ENCODE measurements at regions not wholly inside any gene's neighbourhood (a gene's known extent, or its start where the extent isn't known, plus 50 kb on each side); places are given as distances from the start of the nearest gene placed in this dataset.

DNA sequence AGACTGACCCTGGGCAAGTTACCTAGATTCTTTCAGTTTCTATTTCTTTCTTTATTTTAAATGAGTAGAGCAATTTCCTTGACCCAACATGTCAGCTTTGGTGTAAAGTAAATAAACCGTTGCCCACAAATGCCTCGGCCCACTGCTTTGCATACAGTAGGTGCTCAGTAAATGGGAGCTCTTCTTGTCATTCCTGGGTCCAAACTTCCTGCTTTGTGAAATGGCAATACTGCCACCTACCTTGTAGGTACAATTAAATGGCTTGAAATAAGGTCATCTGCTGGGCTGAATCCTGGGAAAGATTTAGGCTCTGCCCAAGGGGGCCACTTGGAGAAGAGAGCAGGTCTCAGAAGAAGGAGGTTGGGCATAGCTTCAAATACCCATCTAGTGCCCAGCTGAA is 253.0 kb downstream of the HS3ST3B1 start:
- no peak overlapping the region for H3K27ac ChIP-seq

DNA sequence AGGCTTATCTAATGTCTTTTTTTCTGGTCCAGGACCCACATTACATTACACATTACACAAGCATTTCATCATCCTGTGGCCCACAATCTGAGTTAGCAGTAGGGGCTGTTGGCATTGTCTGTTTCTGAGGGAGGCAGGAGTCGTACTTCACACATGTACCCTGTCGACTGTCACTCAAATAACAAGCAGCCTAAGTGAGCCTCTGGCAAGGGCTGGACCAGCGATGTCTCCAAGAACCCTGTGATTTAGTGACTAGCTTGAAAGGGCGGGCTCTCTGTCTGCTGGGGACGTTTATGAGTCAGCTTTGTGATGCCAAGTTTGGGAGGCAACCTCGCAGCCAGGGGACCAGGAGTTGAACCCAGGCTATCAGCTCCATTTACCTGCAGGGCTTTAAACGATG is 251.4 kb downstream of the HS3ST3B1 start:
- DNase-seq = no peak
- TF ChIP-seq, protein P1, sequence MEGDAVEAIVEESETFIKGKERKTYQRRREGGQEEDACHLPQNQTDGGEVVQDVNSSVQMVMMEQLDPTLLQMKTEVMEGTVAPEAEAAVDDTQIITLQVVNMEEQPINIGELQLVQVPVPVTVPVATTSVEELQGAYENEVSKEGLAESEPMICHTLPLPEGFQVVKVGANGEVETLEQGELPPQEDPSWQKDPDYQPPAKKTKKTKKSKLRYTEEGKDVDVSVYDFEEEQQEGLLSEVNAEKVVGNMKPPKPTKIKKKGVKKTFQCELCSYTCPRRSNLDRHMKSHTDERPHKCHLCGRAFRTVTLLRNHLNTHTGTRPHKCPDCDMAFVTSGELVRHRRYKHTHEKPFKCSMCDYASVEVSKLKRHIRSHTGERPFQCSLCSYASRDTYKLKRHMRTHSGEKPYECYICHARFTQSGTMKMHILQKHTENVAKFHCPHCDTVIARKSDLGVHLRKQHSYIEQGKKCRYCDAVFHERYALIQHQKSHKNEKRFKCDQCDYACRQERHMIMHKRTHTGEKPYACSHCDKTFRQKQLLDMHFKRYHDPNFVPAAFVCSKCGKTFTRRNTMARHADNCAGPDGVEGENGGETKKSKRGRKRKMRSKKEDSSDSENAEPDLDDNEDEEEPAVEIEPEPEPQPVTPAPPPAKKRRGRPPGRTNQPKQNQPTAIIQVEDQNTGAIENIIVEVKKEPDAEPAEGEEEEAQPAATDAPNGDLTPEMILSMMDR (IDR thresholded peaks at IDR 0.05) = no peak
- no peak for TF ChIP-seq POLR2A (IDR thresholded peaks at IDR 0.05)
- Histone ChIP-seq H3K27me3 (no peaks in the 10 kb centered on the region), H3K4me3 (replicated peaks in 1 of 3) (no peak overlapping the region), H3K4me1 (no peaks in the 10 kb centered on the region), H3K9me3 (no peaks in the 10 kb centered on the region), H3K36me3 (no peaks in the 10 kb centered on the region), H3K27ac (no peak overlapping the region)
- WGBS, 2 donors = 71 to 79% methylated on average over 7 of the region's 7 CpGs
- intact Hi-C loops (cut with DNase I) = no loop called here

More for the DNA sequence above, 253.0 kb downstream of the HS3ST3B1 start:
- WGBS, 2 donors = 71 to 73% methylated on average over 2 of the region's 2 CpGs
- Histone ChIP-seq H3K4me1 (no peaks in the 10 kb centered on the region), H3K27me3 (no peaks in the 10 kb centered on the region), H3K4me3 (replicated peaks in 1 of 3) (no peak overlapping the region), H3K9me3 (no peaks in the 10 kb centered on the region), H3K36me3 (no peaks in the 10 kb centered on the region)
- intact Hi-C loops (cut with DNase I) = no loop called here
- TF ChIP-seq, protein P1 (IDR thresholded peaks at IDR 0.05) = no peak
- no peak for DNase-seq

DNA sequence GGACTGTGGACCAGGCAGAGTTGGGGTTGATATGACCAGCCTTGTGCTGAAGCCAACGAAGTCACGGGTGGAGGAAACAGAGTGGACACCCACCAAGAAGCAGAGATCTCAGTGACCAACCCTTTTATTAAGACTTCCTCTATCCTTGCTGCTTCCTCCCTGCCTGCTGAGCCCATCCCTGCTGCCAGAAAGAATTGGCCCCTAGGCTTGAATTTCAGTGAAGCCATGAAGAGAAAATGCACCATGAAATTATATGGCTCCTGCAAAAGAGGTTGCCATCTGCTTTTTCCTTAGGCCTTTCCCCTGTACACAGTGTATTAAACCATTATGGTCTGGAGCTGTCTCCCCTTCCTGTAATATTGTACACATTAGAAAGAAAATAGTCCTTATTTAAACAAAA is 246.7 kb downstream of the HS3ST3B1 start:
- Histone ChIP-seq H3K36me3 (no peaks in the 10 kb centered on the region), H3K27ac (no peak overlapping the region), H3K27me3 (no peaks in the 10 kb centered on the region), H3K4me1 (no peaks in the 10 kb centered on the region), H3K9me3 (no peaks in the 10 kb centered on the region), H3K4me3 (replicated peaks in 1 of 3) (no peak overlapping the region)
- 87 to 95% methylated on average over 2 of the region's 2 CpGs for WGBS, 2 donors
- intact Hi-C loops (cut with DNase I) = no loop called here
- no peak for TF ChIP-seq POLR2A (IDR thresholded peaks at IDR 0.05)
- TF ChIP-seq, protein P1 (IDR thresholded peaks at IDR 0.05) = no peak
- DNase-seq = no peak

DNA sequence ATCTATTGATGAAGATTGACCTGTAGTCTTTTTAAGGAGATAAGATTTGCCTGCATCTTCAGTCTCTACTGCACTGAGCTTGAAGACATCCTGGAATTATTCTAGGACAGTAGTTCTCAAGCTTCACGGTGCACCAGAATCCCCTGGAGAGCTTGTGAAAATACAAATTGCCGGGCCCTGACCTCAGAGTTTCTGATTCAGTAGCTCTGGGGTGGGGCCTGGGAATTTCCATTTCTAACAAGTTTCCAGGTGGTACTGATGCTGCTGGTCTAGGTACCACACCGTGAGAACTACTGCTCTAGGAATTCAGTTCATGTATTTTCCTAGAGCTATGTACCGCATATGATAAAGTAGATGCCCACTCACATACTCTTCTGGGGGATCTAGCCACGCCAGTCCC is 246.1 kb downstream of the HS3ST3B1 start:
- intact Hi-C loops (cut with DNase I) = no loop called here
- TF ChIP-seq POLR2A (IDR thresholded peaks at IDR 0.05) = no peak
- TF ChIP-seq, protein P1 (IDR thresholded peaks at IDR 0.05) = no peak
- Histone ChIP-seq H3K27me3 (no peaks in the 10 kb centered on the region), H3K4me1 (no peaks in the 10 kb centered on the region), H3K36me3 (no peaks in the 10 kb centered on the region), H3K4me3 (replicated peaks in 1 of 3) (no peak overlapping the region), H3K27ac (no peak overlapping the region), H3K9me3 (no peaks in the 10 kb centered on the region)
- no peak for DNase-seq
- 77 to 78% methylated on average over 5 of the region's 5 CpGs for WGBS, 2 donors

DNA sequence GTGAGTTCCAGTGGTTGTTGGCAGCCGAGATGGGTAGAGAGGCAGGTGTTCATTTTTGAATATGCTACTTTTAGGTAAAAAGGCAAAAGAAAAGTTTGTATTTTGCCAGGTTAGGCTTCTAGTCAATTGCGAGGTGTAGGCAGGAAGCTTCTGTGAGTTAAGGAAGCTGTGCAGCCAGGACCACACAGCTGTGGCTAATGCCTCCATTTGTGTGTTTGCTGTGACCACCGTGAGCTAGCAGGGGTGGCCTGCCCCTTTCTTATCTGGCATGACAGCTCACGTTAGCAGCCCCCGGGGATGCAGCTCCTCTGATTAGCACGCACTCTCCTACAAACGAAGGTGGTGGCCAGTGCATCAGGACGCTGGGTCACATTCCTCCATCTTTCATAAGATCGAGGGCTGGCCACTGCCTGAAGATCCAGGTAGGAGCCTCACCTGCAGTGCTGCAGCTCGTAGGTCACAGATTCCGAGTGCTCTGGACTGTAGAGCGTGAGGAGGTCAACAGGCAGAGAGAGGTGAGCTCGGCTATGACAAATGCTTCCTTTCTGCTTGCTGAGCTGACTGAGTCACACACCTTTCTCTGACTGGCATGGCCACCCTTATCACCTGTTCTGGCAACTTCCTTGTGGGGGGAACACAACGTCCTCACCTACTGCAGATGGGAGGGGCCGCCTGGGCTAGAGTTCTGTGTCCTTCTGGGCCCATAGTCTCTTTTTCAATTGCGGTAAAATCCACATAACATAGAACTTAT is 244.4 kb downstream of the HS3ST3B1 start:
- Histone ChIP-seq H3K4me3 (replicated peaks in 1 of 3) (no peak overlapping the region), H3K36me3 (no peaks in the 10 kb centered on the region)
- TF ChIP-seq, protein P1 (IDR thresholded peaks at IDR 0.05) = no peak
- no peak for TF ChIP-seq POLR2A (IDR thresholded peaks at IDR 0.05)

More for the DNA sequence above, 244.4 kb downstream of the HS3ST3B1 start:
- Histone ChIP-seq H3K27me3 (no peaks in the 10 kb centered on the region), H3K9me3 (no peaks in the 10 kb centered on the region), H3K4me1 (no peaks in the 10 kb centered on the region), H3K27ac (no peak overlapping the region)
- no peak for DNase-seq
- intact Hi-C loops (cut with DNase I) = no loop called here
- 45 to 49% methylated on average over 13 to 16 of the region's 16 CpGs for WGBS, 2 donors
